ENCODE measurements at regions not wholly inside any gene's neighbourhood (a gene's known extent, or its start where the extent isn't known, plus 50 kb on each side); places are given as distances from the start of the nearest gene placed in this dataset.

- DNase-seq (ENCODE audit: low read depth, low spot score): no peak
These were observed 249.4 kb downstream of the LOXHD1 start for GRCh38 chr18:46407486-46408166.

DNA sequence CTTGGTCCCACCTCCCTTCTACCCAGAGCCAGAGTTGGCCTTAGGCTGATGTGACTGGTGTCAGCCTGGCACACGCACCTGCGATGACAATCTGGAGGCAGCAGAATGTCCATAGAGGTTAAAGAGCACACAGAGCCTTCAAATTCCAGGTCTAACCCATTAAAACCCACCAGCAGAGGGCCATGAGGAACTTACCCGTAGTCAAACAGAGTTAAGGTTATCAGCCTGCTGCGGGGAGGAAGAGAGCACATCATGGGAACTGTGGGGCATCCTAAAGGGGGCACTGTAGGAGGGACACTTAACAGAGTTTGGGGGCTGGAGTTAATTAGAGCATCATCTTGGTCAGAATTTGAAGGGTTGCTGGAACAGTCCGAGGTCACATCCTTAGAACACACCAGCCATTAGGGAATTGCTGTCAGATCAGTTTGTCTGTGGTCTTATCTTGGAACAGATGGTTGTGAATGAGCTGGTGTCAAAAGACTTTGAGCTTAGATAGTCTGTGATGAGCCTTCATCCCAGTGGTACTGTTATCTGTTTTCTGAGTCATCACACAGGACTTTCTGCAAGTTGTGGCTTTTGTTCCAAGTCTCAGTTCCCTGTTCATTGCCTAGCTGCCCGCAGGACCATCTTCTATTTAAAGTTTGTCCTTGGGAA, 248.6 kb downstream of the LOXHD1 start:
- DNase-seq (ENCODE audit: low read depth, low spot score): peak; percentile 75

GRCh38 chr18:46411191-46411828, 245.7 kb downstream of the LOXHD1 start:
- no peak for DNase-seq (ENCODE audit: low read depth, low spot score)

DNA sequence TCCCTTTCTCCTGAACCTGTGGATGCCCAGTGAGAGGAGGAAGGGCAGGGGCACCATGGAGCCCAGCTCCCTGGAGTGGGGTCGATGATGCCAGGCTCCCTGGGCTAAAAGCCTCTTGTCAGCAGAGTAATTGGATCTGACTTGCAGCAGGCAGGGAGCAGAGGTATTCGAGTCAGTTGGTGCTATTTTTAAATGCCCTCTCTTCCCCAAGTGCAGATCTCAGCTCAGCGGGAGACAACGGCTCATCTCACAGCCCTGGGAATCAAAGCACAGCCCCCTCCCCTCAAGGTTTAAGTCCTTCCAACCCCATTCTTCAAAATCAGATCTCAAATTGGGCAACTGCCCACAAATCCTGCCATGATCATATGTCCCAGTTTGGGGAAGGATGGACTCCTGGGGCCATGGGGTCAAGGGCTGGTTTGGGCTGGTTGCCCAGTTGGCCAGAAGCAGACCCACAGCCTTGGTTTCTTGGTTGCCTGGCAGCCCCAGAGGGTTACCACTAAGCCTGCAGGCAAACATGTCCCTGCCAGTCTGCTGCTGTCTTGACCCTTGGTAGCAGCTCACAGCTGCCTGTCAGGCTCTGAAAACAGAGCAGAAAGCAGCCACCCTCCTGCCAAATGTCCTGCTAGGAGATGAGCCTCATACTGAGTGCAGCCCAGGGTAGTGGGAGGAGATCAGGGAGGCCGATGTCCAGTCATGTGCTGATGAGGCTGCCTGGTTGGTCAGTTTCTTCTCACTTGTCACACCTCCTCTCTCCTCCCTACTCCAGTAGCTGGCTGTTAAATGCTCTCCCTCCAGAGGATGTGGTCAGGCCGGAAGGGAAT, 244.9 kb downstream of the LOXHD1 start:
- peak; percentile 68 for DNase-seq (ENCODE audit: low read depth, low spot score)

DNA sequence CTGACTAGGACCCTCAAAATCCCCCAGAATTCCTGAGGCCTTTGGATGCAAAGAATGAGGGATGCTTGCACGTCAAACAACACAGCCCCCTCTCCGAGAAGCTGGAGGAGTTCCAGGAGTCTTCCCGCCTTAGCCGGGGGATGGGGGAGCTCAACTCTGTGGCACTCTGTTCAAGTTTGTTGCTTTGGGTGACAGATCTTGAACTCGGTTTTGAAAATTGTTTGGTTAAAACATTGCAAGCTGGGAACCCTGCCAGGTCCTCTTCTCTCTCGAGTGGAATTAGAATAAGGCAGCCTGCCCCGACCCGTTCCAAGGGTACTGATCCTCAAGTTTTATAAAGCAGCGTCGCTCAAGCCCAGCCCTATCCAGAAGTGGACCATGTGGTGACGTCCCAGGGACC, 244.1 kb downstream of the LOXHD1 start:
- no peak for DNase-seq (ENCODE audit: low read depth, low spot score)

GRCh38 chr18:46413684-46414083, 243.3 kb downstream of the LOXHD1 start:
- DNase-seq (ENCODE audit: low read depth, low spot score): no peak

DNA sequence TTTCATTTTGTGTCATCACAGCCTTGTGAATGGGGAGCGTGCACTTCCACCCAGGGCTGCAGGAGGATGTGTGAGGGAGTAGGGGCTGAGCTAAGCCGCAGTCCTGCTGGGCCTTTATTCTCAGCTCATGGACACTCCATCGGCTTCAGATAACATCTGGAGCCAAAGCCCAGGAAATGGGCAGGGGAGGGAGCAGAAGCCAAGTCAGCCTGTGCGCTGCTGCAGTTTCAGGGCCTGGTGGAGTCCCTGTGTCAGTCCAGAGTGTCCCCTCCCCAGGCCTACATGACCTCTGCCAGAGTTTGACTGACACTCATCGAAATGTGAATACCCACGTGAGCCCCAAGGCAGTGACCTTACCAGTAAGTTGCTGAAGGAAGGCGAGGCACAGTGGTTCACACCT, 242.2 kb downstream of the LOXHD1 start:
- DNase-seq (ENCODE audit: low read depth, low spot score): peak; percentile 63

DNA sequence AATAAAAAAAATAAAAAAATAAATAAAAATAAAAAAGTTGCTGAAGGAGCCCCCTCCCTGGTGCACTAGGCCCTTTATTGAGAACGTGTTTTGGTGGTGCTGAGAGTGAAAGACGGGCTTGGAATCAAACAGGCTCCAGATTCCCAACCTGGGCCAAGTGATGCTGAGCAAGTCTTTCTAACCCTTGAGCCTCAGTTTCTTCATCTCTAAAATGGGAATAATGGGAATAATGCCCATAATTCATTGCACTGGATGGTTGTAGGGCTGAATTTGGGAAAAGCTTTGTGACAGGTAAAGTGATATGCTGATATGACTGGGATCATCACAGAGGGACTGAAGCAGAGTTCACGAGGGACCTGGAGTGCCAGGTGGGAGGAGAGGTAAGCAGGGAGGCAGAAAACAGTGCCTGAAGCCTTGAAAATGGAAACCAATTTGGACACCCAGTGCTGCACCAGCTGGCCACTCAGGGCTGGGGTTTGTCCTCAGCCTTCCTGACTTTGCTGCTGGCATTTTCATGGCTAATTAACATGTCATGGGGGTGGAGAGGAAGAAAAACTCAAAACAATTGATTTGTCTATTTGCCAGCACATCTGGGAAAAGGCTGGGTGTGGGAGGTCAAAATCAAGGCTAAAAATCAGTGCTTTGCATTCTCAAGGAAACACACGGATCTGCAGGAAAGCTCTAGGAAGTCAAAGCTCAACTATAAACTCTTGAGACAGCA, 241.3 kb downstream of the LOXHD1 start:
- DNase-seq (ENCODE audit: low read depth, low spot score): no peak

DNA sequence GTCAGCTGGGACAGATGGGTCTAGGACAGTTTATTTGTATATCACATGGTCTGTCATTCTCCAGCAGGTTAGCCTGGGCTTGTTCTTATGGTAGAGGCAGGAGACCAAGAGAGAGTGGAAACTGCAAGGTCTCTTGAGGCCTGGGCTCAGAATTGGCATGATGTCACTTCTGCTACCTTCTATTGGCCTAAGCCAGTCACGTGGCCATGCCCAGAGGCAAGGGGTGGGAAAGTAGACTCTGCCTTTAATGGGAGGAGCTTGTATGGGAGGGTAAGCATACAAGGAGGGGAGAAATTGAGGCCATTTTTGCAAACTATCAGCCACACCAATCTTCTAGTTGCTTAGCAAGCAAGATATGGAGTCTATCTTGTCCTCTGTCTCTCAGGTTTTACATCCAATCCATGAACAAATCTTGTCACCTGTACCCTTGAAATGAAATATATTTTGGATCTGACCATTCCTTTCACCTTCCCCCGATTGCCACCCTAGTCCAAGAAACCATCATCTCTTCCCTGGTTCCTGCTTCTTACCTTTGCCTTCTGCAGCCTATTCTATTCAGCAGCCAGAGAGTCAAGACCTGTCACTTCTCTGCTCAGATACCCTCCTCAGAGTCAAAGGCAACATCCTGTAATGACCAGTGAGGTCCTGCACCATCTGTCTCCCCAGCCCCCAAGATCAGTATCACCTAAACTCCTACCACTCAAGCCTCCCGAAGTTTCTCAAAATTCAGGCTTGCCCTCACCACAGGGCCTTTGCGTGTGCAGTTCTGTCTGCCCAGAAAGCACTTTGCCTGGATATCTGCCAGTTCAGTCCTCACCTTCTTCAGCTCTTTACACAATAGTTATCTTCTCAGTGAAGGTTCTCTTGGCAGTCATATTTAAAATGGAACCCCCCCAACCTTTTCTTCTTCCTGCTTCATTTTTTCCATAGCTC, 240.0 kb downstream of the LOXHD1 start:
- DNase-seq (ENCODE audit: low read depth, low spot score): peak; percentile 72

GRCh38 chr18:46418663-46419260, 238.3 kb downstream of the LOXHD1 start:
- no peak for DNase-seq (ENCODE audit: low read depth, low spot score)

- DNase-seq (ENCODE audit: low read depth, low spot score): no peak
These were observed 237.5 kb downstream of the LOXHD1 start for GRCh38 chr18:46419391-46420141.

- DNase-seq (ENCODE audit: low read depth, low spot score): no peak
These were observed 235.0 kb downstream of the LOXHD1 start for GRCh38 chr18:46421973-46422551.

DNA sequence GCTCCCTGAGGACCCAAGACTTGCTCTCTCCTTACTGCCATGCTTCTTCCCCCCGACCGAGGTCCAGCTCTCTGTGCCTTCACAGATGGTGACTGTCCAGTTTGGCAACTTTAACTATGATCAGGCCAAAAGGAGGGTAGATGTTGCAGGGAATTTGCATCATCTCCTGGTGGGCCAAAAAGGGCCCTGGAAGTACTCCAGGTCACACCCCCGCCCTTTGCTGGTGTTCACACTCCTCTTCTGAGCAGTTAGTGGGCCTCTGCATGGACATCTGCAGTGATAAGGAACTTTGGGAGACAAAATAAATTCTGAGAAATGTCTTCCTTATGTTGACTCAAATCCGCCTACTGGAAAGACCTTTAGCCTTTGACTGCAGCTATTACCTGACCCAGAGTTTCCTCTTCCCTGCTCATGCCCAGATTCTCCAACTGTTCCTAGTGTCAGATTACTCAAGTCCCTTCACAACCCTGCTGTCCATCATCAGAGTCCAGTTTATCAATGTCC, 234.4 kb downstream of the LOXHD1 start:
- no peak for DNase-seq (ENCODE audit: low read depth, low spot score)

DNA sequence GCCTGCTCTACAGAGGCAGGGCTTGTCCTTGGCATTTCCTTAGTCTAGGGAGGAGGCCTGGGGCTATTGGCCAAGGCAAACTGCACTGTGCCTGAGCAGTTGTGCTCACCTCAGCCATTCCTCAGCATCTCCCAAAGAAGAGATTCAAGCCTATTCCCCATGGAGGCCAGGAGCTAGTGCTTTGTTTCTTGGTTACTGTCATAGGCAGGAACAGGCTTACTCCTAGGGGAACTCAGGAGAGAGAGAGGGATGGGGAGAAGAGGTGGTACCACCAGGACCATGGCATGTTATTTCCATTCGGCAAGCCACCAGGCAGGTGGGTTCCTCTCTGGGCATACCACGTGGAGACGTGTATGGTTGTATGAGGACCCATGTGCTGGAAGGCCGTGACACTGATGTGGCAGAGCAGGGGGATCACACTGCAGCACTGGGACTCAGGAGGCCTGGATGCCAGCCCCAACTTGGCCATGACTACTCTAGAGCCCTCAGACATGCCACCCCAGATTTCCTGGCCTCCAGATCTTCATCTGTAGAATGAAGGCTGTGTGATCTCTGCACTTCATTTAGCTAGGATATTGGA, 233.7 kb downstream of the LOXHD1 start:
- no peak for DNase-seq (ENCODE audit: low read depth, low spot score)

- DNase-seq (ENCODE audit: low read depth, low spot score): peak; percentile 50
These were observed 232.1 kb downstream of the LOXHD1 start for GRCh38 chr18:46424898-46425297.

GRCh38 chr18:46425511-46425910, 231.5 kb downstream of the LOXHD1 start:
- no peak for DNase-seq (ENCODE audit: low read depth, low spot score)

- no peak for DNase-seq (ENCODE audit: low read depth, low spot score)
These were observed 230.9 kb downstream of the LOXHD1 start for GRCh38 chr18:46426021-46426678.

GRCh38 chr18:46426679-46427047, 230.4 kb downstream of the LOXHD1 start:
- no peak for DNase-seq (ENCODE audit: low read depth, low spot score)
